LNCAP (cell line): ENCODE measurements at regions not wholly inside any gene's neighbourhood (a gene's known extent, or its start where the extent isn't known, plus 50 kb on each side); places are given as distances from the start of the nearest gene placed in this dataset.

Experiments
- TF ChIP-seq, protein P1 (sequence below): fragments of 450-650 bp; IDR thresholded peaks from 2 replicates; pipeline ENCODE4 v1.5.1; 2017; ENCODE audit warnings: mild to moderate bottlenecking

DNA sequence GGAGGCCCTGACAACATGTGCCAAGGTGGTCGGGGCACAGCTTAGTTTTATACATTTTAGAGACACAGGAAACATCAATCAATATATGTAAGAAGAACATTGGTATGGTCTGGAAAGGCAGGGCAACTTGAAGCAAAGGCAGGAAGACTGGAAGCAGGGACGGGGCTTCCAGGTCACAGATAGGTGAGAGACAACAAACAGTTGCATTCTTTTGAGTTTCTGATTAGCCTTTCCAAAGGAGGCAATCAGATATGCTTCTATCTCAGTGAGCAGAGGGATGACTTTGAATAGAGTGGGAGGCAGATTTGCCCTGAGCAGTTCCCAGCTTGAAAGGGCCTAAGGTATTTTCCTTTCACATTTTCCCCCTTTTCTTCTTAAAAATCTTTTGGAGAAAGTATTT lies 311.0 kb upstream of the RGS17 start:
- TF ChIP-seq, protein P1, sequence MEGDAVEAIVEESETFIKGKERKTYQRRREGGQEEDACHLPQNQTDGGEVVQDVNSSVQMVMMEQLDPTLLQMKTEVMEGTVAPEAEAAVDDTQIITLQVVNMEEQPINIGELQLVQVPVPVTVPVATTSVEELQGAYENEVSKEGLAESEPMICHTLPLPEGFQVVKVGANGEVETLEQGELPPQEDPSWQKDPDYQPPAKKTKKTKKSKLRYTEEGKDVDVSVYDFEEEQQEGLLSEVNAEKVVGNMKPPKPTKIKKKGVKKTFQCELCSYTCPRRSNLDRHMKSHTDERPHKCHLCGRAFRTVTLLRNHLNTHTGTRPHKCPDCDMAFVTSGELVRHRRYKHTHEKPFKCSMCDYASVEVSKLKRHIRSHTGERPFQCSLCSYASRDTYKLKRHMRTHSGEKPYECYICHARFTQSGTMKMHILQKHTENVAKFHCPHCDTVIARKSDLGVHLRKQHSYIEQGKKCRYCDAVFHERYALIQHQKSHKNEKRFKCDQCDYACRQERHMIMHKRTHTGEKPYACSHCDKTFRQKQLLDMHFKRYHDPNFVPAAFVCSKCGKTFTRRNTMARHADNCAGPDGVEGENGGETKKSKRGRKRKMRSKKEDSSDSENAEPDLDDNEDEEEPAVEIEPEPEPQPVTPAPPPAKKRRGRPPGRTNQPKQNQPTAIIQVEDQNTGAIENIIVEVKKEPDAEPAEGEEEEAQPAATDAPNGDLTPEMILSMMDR = no peak

DNA sequence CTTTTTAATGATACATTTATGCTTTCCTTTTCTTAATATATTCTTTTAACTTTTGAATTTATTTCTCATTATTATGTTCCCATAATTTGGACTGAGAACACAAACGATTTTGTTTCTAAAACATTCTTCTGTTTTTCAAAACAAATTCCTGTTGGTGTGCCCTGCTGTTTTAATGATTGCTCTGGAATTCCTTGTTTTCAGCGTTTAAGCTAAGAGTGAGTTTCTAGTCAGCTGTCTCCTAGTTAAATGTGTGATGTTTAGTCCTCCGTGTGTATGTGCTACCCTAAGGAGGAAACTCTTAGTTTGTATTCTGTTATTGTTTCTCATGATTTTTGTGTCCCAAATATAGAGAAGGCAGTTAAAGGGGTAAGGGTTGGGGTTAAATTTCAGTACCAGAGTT lies 306.1 kb upstream of the RGS17 start:
- TF ChIP-seq, protein P1 = no peak

DNA sequence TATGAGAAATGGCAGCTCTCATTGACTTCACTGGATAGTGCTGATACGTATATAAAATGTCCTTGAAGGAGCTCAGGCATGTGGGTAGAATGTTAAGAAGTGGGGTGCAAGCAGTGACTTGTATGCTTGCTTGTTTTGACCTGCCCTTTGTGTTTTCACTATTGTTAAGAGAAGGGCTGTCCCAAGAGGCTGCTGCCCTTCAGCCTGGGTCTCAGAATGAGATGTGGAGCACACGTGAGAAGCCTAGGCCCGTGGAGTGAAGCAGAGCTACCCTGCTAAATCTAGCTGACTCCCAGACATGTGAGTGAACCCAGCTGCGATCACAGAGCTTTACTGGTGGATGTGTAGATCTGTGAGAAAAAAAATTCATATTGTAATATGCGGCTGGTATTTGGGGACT lies 305.3 kb upstream of the RGS17 start:
- TF ChIP-seq, protein P1 = no peak

DNA sequence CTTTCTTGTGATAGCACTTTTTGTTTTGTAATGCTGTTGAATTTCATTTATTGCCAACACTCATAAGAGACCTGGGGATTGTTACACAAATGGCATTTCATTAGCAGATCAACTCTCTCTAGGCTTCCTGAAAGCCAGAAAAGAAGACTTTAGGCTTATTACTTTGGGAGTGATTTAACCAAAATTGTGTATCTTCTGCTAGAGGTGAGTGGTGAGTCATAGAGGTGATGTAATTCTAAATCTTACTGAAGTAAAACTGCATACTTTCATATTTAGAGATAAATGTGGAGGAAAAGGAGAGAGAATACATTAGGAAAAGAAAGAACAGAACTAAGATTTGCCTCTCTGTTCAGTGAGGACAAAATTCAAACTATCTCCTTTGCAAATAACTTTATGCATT lies 304.7 kb upstream of the RGS17 start:
- TF ChIP-seq, protein P1 = no peak

DNA sequence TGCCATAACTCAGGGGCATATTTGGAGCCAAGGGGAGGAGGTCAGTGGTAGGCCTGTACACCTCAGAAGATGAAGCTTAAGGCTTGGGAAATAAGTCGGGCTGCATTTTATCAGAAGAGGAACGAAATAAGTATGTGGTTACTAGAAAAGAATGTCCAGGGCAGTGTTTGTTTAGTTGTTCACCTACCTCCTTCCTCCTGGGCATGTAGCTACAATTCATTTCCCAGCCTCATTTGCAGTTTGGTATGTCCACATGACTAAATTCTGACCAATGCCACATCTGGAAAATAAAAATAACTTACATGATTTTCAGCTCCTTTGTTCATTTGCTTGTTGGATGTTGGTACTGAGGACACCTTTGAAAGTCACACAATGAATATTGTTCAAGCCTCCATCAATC lies 294.5 kb upstream of the RGS17 start:
- TF ChIP-seq, protein P1 = no peak

DNA sequence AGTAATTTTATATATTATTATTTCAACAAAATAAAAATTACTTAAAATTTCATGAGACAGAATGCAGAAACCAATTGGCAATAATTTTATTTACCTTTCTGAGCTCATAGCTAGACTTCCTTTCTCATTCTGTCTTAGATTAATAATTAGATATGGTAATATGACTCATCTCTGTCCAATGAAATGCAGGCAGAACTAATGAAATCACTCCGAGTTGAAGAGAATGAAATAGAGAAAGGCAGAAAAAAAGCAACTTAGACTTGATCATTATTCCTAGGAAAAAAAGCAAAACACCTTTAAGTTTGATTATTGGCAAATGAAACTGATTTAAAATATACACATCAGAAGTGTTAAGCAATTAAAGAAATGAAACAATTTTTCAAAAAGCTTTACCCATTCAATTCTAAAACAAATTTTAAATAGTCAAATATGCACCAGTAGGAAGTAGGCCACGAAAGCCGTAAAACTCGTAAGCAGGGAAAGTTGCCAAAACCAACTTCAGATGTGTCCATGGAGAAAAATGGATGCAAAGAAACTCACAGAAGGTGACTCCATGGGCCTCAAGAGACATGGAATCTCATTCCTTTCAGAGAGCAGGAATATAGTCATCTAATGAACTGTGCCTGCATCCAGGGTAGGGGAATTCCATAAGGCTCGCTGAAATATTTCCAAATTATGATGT lies 293.8 kb upstream of the RGS17 start:
- TF ChIP-seq, protein P1 = no peak

DNA sequence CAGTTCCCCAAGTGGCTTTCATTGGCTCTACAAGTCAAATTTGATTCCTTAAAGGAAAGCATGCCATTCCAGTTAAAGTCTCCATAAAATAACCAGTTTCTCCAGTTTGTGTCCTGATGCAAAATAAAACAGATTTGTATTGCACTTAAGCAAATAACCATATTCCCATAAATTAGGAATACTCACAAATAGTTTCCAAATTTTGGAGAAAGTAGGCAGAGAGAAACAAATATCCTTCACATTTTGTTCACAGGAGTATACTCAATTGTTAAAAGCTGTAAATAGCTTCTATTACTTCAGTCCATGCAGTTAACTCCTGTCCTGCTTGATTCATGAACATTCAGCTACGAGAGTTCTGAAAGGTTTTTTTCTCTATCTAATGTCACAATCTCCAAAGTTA lies 281.4 kb upstream of the RGS17 start:
- TF ChIP-seq, protein P1 = no peak
